Upper lobe of right lung (tissue), 1 donor: ENCODE measurements at regions not wholly inside any gene's neighbourhood (a gene's known extent, or its start where the extent isn't known, plus 50 kb on each side); places are given as distances from the start of the nearest gene placed in this dataset.

Experiments used
- ATAC-seq: fragments of 200-7000 bp; cut with Tn5 transposase; one replicate; pipeline ENCODE4 v1.9.1; 2020; ENCODE audit warnings: mild to moderate bottlenecking, moderate library complexity
- DNase-seq: peaks from one replicate; pipeline ENCODE4 v3.0.0-alpha.2; 2020
- H3K27ac ChIP-seq: fragments of 200-600 bp; one replicate; pipeline ENCODE4 v1.8.0; 2022
- H3K27me3 ChIP-seq: fragments of 200-600 bp; one replicate; pipeline ENCODE4 v1.8.0; 2022; ENCODE audit warnings: mild to moderate bottlenecking
- H3K36me3 ChIP-seq: fragments of 200-600 bp; one replicate; pipeline ENCODE4 v1.8.0; 2022
- H3K4me1 ChIP-seq: fragments of 200-600 bp; one replicate; pipeline ENCODE4 v1.8.0; 2022
- H3K4me3 ChIP-seq: fragments of 200-600 bp; one replicate; pipeline ENCODE4 v1.8.0; 2022; ENCODE audit warnings: mild to moderate bottlenecking
- H3K9me3 ChIP-seq: fragments of 200-600 bp; one replicate; pipeline ENCODE4 v1.8.0; 2022
- CTCF ChIP-seq: fragments of 200-600 bp; IDR thresholded peaks from one replicate; pipeline ENCODE4 v1.8.0; 2022; ENCODE audit warnings: antibody characterized with exemption
- intact Hi-C: fragments of 100-400 bp; cut with DNase I; formaldehyde crosslinking; loops from one replicate; pipeline ENCODE4 v1.11.0; 2022
- donor health status: DM: no; HTN: yes; CAD: no; lungs with severe emphysema.

GRCh38 chr6:128690063-128690462, 169.7 kb upstream of the PTPRK start:
- no peaks in the 10 kb centered on the region for H3K9me3 ChIP-seq
- no peak for ATAC-seq
- no peaks in the 10 kb centered on the region for H3K36me3 ChIP-seq
- DNase-seq, result no peak
- H3K27me3 ChIP-seq, result no peaks in the 10 kb centered on the region
- no peaks in the 10 kb centered on the region for H3K4me1 ChIP-seq
- no peak overlapping the region for H3K4me3 ChIP-seq
- H3K27ac ChIP-seq, result no peak overlapping the region
- intact Hi-C loops, result no loop called here
- TF ChIP-seq CTCF, result no peak

GRCh38 chr6:128686084-128686483, 165.7 kb upstream of the PTPRK start:
- Histone ChIP-seq H3K27me3 (no peaks in the 10 kb centered on the region), H3K4me1 (no peaks in the 10 kb centered on the region), H3K36me3 (no peaks in the 10 kb centered on the region), H3K27ac (no peak overlapping the region), H3K4me3 (no peak overlapping the region), H3K9me3 (no peaks in the 10 kb centered on the region)
- intact Hi-C loops, result no loop called here
- no peak for ATAC-seq
- TF ChIP-seq CTCF, result no peak
- no peak for DNase-seq

- no peak for TF ChIP-seq CTCF
- Histone ChIP-seq H3K9me3 (no peaks in the 10 kb centered on the region), H3K4me3 (no peak overlapping the region), H3K27ac (no peak overlapping the region), H3K4me1 (no peaks in the 10 kb centered on the region), H3K36me3 (no peaks in the 10 kb centered on the region), H3K27me3 (no peaks in the 10 kb centered on the region)
- DNase-seq (no peak), ATAC-seq (no peak)
- intact Hi-C loops, result no loop called here
These were observed 156.1 kb upstream of the PTPRK start for GRCh38 chr6:128676456-128676855.

- intact Hi-C loops, result no loop called here
- no peaks in the 10 kb centered on the region for H3K9me3 ChIP-seq
- ATAC-seq (no peak), DNase-seq (no peak)
- H3K36me3 ChIP-seq, result no peaks in the 10 kb centered on the region
- H3K4me3 ChIP-seq, result no peak overlapping the region
- no peak overlapping the region for H3K27ac ChIP-seq
- H3K4me1 ChIP-seq, result no peaks in the 10 kb centered on the region
- no peak for TF ChIP-seq CTCF
- H3K27me3 ChIP-seq, result no peaks in the 10 kb centered on the region
These were observed 151.6 kb upstream of the PTPRK start for GRCh38 chr6:128672023-128672422.

GRCh38 chr6:128667339-128667858, 147.0 kb upstream of the PTPRK start:
- Histone ChIP-seq H3K36me3 (no peaks in the 10 kb centered on the region), H3K27me3 (no peaks in the 10 kb centered on the region), H3K4me1 (no peaks in the 10 kb centered on the region), H3K27ac (no peak overlapping the region), H3K4me3 (no peak overlapping the region), H3K9me3 (no peaks in the 10 kb centered on the region)
- DNase-seq, result no peak
- ATAC-seq, result no peak
- no peak for TF ChIP-seq CTCF
- intact Hi-C loops, result no loop called here

GRCh38 chr6:128666405-128666804, 146.0 kb upstream of the PTPRK start:
- no peak overlapping the region for H3K4me3 ChIP-seq
- no peaks in the 10 kb centered on the region for H3K27me3 ChIP-seq
- no peaks in the 10 kb centered on the region for H3K9me3 ChIP-seq
- H3K36me3 ChIP-seq, result no peaks in the 10 kb centered on the region
- no peak for ATAC-seq
- no peak for TF ChIP-seq CTCF
- DNase-seq, result no peak
- intact Hi-C loops, result no loop called here
- no peaks in the 10 kb centered on the region for H3K4me1 ChIP-seq
- H3K27ac ChIP-seq, result no peak overlapping the region
